CD14-positive monocyte (primary cell): ENCODE measurements at regions not wholly inside any gene's neighbourhood (a gene's known extent, or its start where the extent isn't known, plus 50 kb on each side); places are given as distances from the start of the nearest gene placed in this dataset.

ENCODE experiments used
- DNase-seq, 3 donors: peaks; one replicate each; pipeline ENCODE4 v3.0.0-alpha.2; 2011 to 2022
- H2AFZ ChIP-seq: 2 replicates; pipeline ENCODE4 v1.6.0; 2012; ENCODE audit warnings: mild to moderate bottlenecking, low read depth, low read length, inconsistent platforms; ENCODE audit not compliant: insufficient read depth, poor library complexity, severe bottlenecking
- H3K27ac ChIP-seq, 2 donors: 1 replicate in 1 of 2; 2 replicates in 1 of 2; pipeline ENCODE4 v1.5.1; 2012 to 2013; ENCODE audit warnings: low read length in 2 of 2, control low read depth in 1 of 2, inconsistent platforms in 1 of 2, low read depth in 1 of 2, mild to moderate bottlenecking in 1 of 2
- H3K27me3 ChIP-seq, 2 donors: one replicate each; pipeline versions ENCODE4 v1.6.0 to v1.6.1; 2011 to 2013; ENCODE audit warnings: low read length in 2 of 2; ENCODE audit not compliant: control insufficient read depth in 2 of 2, insufficient read depth in 2 of 2
- H3K36me3 ChIP-seq, 2 donors: replicated peaks in 1 of 2; 1 replicate in 1 of 2; 2 replicates in 1 of 2; pipeline versions ENCODE4 v1.5.1 to v1.6.1; 2012 to 2013; ENCODE audit warnings: low read length in 2 of 2, control low read depth in 1 of 2, inconsistent platforms in 1 of 2, mild to moderate bottlenecking in 1 of 2; ENCODE audit not compliant: insufficient read depth in 2 of 2, control insufficient read depth in 1 of 2
- H3K4me1 ChIP-seq, 2 donors: 1 replicate in 1 of 2; 2 replicates in 1 of 2; pipeline versions ENCODE4 v1.5.1 to v1.6.1; 2012 to 2013; ENCODE audit warnings: low read length in 2 of 2, control low read depth in 1 of 2, inconsistent platforms in 1 of 2, mild to moderate bottlenecking in 1 of 2, moderate library complexity in 1 of 2; ENCODE audit not compliant: insufficient read depth in 2 of 2, control insufficient read depth in 1 of 2
- H3K4me2 ChIP-seq: replicated peaks from 2 replicates; pipeline ENCODE3; 2012; ENCODE audit warnings: low read length, moderate library complexity, mild to moderate bottlenecking; ENCODE audit not compliant: poor library complexity, severe bottlenecking; ENCODE audit errors: extremely low read depth
- H3K4me3 ChIP-seq, 3 experiments: fragments of 200-600 bp in 1 of 3; sonication (generic) in 1 of 3; replicated peaks in 1 of 3; 1 replicate in 2 of 3; 2 replicates in 1 of 3; pipeline ENCODE4 v1.5.1; 2011 to 2013; ENCODE audit warnings: low read length in 3 of 3, mild to moderate bottlenecking in 3 of 3, control low read depth in 2 of 3, low read depth in 2 of 3, inconsistent platforms in 1 of 3, moderate library complexity in 1 of 3
- H3K79me2 ChIP-seq: 2 replicates; pipeline ENCODE4 v1.6.0; 2012; ENCODE audit warnings: mild to moderate bottlenecking, control low read depth, inconsistent platforms, low read length, moderate library complexity; ENCODE audit not compliant: insufficient read depth
- H3K9ac ChIP-seq: 2 replicates; pipeline ENCODE4 v1.6.0; 2017; ENCODE audit warnings: low read length, mild to moderate bottlenecking; ENCODE audit not compliant: insufficient read depth, poor library complexity, severe bottlenecking
- H3K9me3 ChIP-seq, 2 donors: replicated peaks in 1 of 2; 1 replicate in 1 of 2; 2 replicates in 1 of 2; pipeline versions ENCODE4 v1.5.1 to v1.6.1; 2012 to 2013; ENCODE audit warnings: low read length in 2 of 2, control low read depth in 1 of 2; ENCODE audit not compliant: control insufficient read depth in 1 of 2, insufficient read depth in 1 of 2
- H4K20me1 ChIP-seq: 2 replicates; pipeline ENCODE4 v1.6.0; 2012; ENCODE audit warnings: mild to moderate bottlenecking, low read length, control low read depth, moderate library complexity; ENCODE audit not compliant: insufficient read depth
- H3K27ac Mint-ChIP-seq, 7 donors: one replicate each; pipeline ENCODE4 v1.8.0; 2020; ENCODE audit warnings: mild to moderate bottlenecking in 7 of 7, mixed read lengths in 7 of 7, moderate library complexity in 6 of 7, inconsistent platforms in 2 of 7
- H3K27me3 Mint-ChIP-seq, 3 donors: one replicate each; pipeline ENCODE4 v1.8.0; 2021 to 2022; ENCODE audit warnings: low read depth in 3 of 3, mild to moderate bottlenecking in 3 of 3, mixed read lengths in 3 of 3, moderate library complexity in 3 of 3, inconsistent platforms in 1 of 3
- H3K36me3 Mint-ChIP-seq, 2 donors: one replicate each; pipeline ENCODE4 v1.8.0; 2020; ENCODE audit warnings: mixed read lengths in 2 of 2, inconsistent platforms in 1 of 2, mild to moderate bottlenecking in 1 of 2
- H3K4me1 Mint-ChIP-seq: one replicate; pipeline ENCODE4 v1.8.0; 2020; ENCODE audit warnings: mild to moderate bottlenecking, mixed read lengths
- H3K4me3 Mint-ChIP-seq, 2 donors: one replicate each; pipeline ENCODE4 v1.8.0; 2020; ENCODE audit warnings: mild to moderate bottlenecking in 2 of 2, mixed read lengths in 2 of 2, moderate library complexity in 1 of 2
- H3K9me3 Mint-ChIP-seq, 7 donors: one replicate each; pipeline ENCODE4 v1.8.0; 2020 to 2022; ENCODE audit warnings: mixed read lengths in 7 of 7, mild to moderate bottlenecking in 6 of 7, moderate library complexity in 6 of 7, inconsistent platforms in 2 of 7
- CTCF ChIP-seq: fragments of 200-600 bp; IDR thresholded peaks from one replicate; pipeline ENCODE4 v1.8.0; 2022; ENCODE audit warnings: antibody characterized with exemption, mild to moderate bottlenecking
- WGBS: methylation state at CpG from one replicate; pipeline ENCODE4 v1.1.5; 2013; ENCODE audit warnings: missing lambda C conversion rate; ENCODE audit not compliant: insufficient coverage; 5-methylcytosine and 5-hydroxymethylcytosine counted together
- intact Hi-C, 2 donors: fragments of 100-400 bp; cut with micrococcal nuclease; formaldehyde crosslinking; loops; one replicate each; pipeline versions ENCODE4 v1.15.0 to v1.15.1; 2023

DNA sequence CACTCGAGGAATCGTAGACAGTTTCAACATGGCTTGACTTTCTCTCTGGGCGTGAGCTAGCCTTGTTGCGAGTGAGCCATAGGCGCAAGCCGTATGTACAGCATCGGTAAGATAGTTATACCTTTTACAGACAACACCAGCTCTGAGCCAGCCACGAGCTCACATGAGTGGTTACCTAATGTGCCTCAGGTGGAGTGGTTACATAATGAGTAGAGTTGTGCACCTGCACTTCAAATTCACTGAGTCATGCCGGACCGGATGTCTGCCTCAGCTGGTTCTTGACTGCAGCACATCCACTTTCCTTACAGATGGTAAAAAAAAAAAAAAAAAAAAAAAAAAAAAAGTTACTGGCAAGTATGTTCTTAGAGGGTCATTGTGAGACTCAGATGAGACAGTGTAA is 360.4 kb upstream of the NR5A2 start:
- Mint-ChIP-seq H3K27me3 (no peaks in the 10 kb centered on the region), H3K36me3 (no peaks in the 10 kb centered on the region), H3K27ac (peak overlapping the region in 1 of 7 donors; percentile 70), H3K4me1 (peaks cover 3% of the 10 kb centered on the region), H3K4me3 (no peak overlapping the region), H3K9me3 (peaks cover 0 to 2% (median 0%) of the 10 kb centered on the region in 7 donors)
- Histone ChIP-seq H3K9ac (no peak overlapping the region), H3K27ac (no peak overlapping the region), H2AFZ (no peak overlapping the region), H3K36me3 (no peaks in the 10 kb centered on the region), H3K4me1 (no peaks in the 10 kb centered on the region), H3K4me3 (no peak overlapping the region), H3K79me2 (no peaks in the 10 kb centered on the region), H3K27me3 (no peaks in the 10 kb centered on the region), H3K9me3 (no peaks in the 10 kb centered on the region), H4K20me1 (no peaks in the 10 kb centered on the region), H3K4me2 (no peak overlapping the region)
- 94% methylated on average over 3 of the region's 10 CpGs for WGBS
- intact Hi-C loops, result no loop called here
- no peak for DNase-seq
- TF ChIP-seq CTCF, result no peak

GRCh38 chr1:199669916-199670315 is 357.6 kb upstream of the NR5A2 start:
- H3K27me3 Mint-ChIP-seq, result no peaks in the 10 kb centered on the region
- Histone ChIP-seq H3K79me2 (no peaks in the 10 kb centered on the region), H3K36me3 (no peaks in the 10 kb centered on the region), H3K4me1 (no peaks in the 10 kb centered on the region), H3K4me2 (no peak overlapping the region), H3K9ac (no peak overlapping the region), H3K27ac (no peak overlapping the region), H2AFZ (no peak overlapping the region), H3K27me3 (no peaks in the 10 kb centered on the region), H3K4me3 (no peak overlapping the region), H4K20me1 (no peaks in the 10 kb centered on the region), H3K9me3 (no peaks in the 10 kb centered on the region)
- TF ChIP-seq CTCF, result no peak
- H3K4me1 Mint-ChIP-seq, result peaks cover 3% of the 10 kb centered on the region
- intact Hi-C loops, result no loop called here
- peaks cover 0 to 2% (median 0%) of the 10 kb centered on the region in 7 donors for H3K9me3 Mint-ChIP-seq
- H3K4me3 Mint-ChIP-seq, result no peak overlapping the region
- DNase-seq, result no peak
- H3K27ac Mint-ChIP-seq, result no peak overlapping the region
- no peaks in the 10 kb centered on the region for H3K36me3 Mint-ChIP-seq
